ENCODE measurements at regions not wholly inside any gene's neighbourhood (a gene's known extent, or its start where the extent isn't known, plus 50 kb on each side); places are given as distances from the start of the nearest gene placed in this dataset.
A peak's percentile ranks its signal among the peaks of the same experiment; 100 is the strongest.

GRCh38 chr7:17680026-17680425, 260.3 kb downstream of the SNX13 start:
- Histone ChIP-seq H3F3A (ENCODE audit: insufficient read depth) (no peaks in the 10 kb centered on the region), H3K79me2 (ENCODE audit: insufficient read depth, low read length) (no peaks in the 10 kb centered on the region), H3K36me3 (ENCODE audit: low read length) (no peaks in the 10 kb centered on the region), H3K27ac (ENCODE audit: low read depth, low read length) (no peak overlapping the region), H3K4me3 (ENCODE audit: insufficient read depth, low read length, poor library complexity, severe bottlenecking) (no peak overlapping the region), H3K9me3 (ENCODE audit: insufficient read depth, low read length) (no peaks in the 10 kb centered on the region), H3K9ac (ENCODE audit: low read length) (no peak overlapping the region), H2AFZ (ENCODE audit: low read depth, low read length, severe bottlenecking) (no peak overlapping the region), H3K9me2 (replicated peaks; ENCODE audit: insufficient read depth, low read length) (no peaks in the 10 kb centered on the region), H3K4me2 (ENCODE audit: low read depth, low read length, poor library complexity, severe bottlenecking) (no peak overlapping the region), H3K27me3 (ENCODE audit: low read length) (no peaks in the 10 kb centered on the region), H4K20me1 (ENCODE audit: low read depth, low read length) (no peaks in the 10 kb centered on the region)
- no peak for TF ChIP-seq EZH2phosphoT487 (conservative IDR thresholded peaks at IDR 0.05; ENCODE audit: low read length)
- TF ChIP-seq, protein P1, sequence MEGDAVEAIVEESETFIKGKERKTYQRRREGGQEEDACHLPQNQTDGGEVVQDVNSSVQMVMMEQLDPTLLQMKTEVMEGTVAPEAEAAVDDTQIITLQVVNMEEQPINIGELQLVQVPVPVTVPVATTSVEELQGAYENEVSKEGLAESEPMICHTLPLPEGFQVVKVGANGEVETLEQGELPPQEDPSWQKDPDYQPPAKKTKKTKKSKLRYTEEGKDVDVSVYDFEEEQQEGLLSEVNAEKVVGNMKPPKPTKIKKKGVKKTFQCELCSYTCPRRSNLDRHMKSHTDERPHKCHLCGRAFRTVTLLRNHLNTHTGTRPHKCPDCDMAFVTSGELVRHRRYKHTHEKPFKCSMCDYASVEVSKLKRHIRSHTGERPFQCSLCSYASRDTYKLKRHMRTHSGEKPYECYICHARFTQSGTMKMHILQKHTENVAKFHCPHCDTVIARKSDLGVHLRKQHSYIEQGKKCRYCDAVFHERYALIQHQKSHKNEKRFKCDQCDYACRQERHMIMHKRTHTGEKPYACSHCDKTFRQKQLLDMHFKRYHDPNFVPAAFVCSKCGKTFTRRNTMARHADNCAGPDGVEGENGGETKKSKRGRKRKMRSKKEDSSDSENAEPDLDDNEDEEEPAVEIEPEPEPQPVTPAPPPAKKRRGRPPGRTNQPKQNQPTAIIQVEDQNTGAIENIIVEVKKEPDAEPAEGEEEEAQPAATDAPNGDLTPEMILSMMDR (IDR thresholded peaks at IDR 0.05; ENCODE audit: insufficient read depth, low read length, poor library complexity, severe bottlenecking) = no peak

- no peaks in the 10 kb centered on the region for H3K9me3 ChIP-seq (ENCODE audit: insufficient read depth, low read length)
- no peak overlapping the region for H2AFZ ChIP-seq (ENCODE audit: low read depth, low read length, severe bottlenecking)
- H3K27ac ChIP-seq (ENCODE audit: low read depth, low read length) = no peak overlapping the region
- no peaks in the 10 kb centered on the region for H3K9me2 ChIP-seq (replicated peaks; ENCODE audit: insufficient read depth, low read length)
- H3K9ac ChIP-seq (ENCODE audit: low read length) = no peak overlapping the region
- H3K36me3 ChIP-seq (ENCODE audit: low read length) = no peaks in the 10 kb centered on the region
- no peak overlapping the region for H3K4me2 ChIP-seq (ENCODE audit: low read depth, low read length, poor library complexity, severe bottlenecking)
- H3K79me2 ChIP-seq (ENCODE audit: insufficient read depth, low read length) = no peaks in the 10 kb centered on the region
- TF ChIP-seq, protein P1 (IDR thresholded peaks at IDR 0.05; ENCODE audit: insufficient read depth, low read length, poor library complexity, severe bottlenecking) = peak; percentile 19
- TF ChIP-seq EZH2phosphoT487 (conservative IDR thresholded peaks at IDR 0.05; ENCODE audit: low read length) = no peak
- H3K4me3 ChIP-seq (ENCODE audit: insufficient read depth, low read length, poor library complexity, severe bottlenecking) = no peak overlapping the region
- H3K27me3 ChIP-seq (ENCODE audit: low read length) = no peaks in the 10 kb centered on the region
- H4K20me1 ChIP-seq (ENCODE audit: low read depth, low read length) = no peaks in the 10 kb centered on the region
- H3F3A ChIP-seq (ENCODE audit: insufficient read depth) = no peaks in the 10 kb centered on the region
Measured at GRCh38 chr7:17680943-17681351, 259.3 kb downstream of the SNX13 start.

GRCh38 chr7:17681965-17682364, 258.3 kb downstream of the SNX13 start:
- Histone ChIP-seq H3K9me3 (ENCODE audit: insufficient read depth, low read length) (no peaks in the 10 kb centered on the region), H3K4me2 (ENCODE audit: low read depth, low read length, poor library complexity, severe bottlenecking) (no peak overlapping the region), H3K4me3 (ENCODE audit: insufficient read depth, low read length, poor library complexity, severe bottlenecking) (no peak overlapping the region), H3K79me2 (ENCODE audit: insufficient read depth, low read length) (no peaks in the 10 kb centered on the region), H3F3A (ENCODE audit: insufficient read depth) (no peaks in the 10 kb centered on the region), H3K9me2 (replicated peaks; ENCODE audit: insufficient read depth, low read length) (no peaks in the 10 kb centered on the region), H4K20me1 (ENCODE audit: low read depth, low read length) (no peaks in the 10 kb centered on the region), H3K9ac (ENCODE audit: low read length) (no peak overlapping the region), H3K27ac (ENCODE audit: low read depth, low read length) (no peak overlapping the region), H3K36me3 (ENCODE audit: low read length) (no peaks in the 10 kb centered on the region), H2AFZ (ENCODE audit: low read depth, low read length, severe bottlenecking) (no peak overlapping the region), H3K27me3 (ENCODE audit: low read length) (no peaks in the 10 kb centered on the region)
- TF ChIP-seq, protein P1 (IDR thresholded peaks at IDR 0.05; ENCODE audit: insufficient read depth, low read length, poor library complexity, severe bottlenecking) = no peak
- no peak for TF ChIP-seq EZH2phosphoT487 (conservative IDR thresholded peaks at IDR 0.05; ENCODE audit: low read length)
